GM21390 (cell line): ENCODE measurements at regions not wholly inside any gene's neighbourhood (a gene's known extent, or its start where the extent isn't known, plus 50 kb on each side); places are given as distances from the start of the nearest gene placed in this dataset.
"Not testable (repeated sequence)": the region's sequence is repeated elsewhere in the genome, so short reads cannot be mapped to it uniquely, and the experiment has no call there.

Experiments used
- ATAC-seq: cut with Tn5 transposase; IDR thresholded peaks from one replicate; pipeline ENCODE4 v1.9.1; 2021; ENCODE audit not compliant: unreplicated experiment

GRCh38 chr20:22098511-22098910 is 393.0 kb downstream of the PAX1 start:
- no peak for ATAC-seq

- no peak for ATAC-seq
Observed at GRCh38 chr20:22093122-22093521, 387.7 kb downstream of the PAX1 start.

- ATAC-seq = no peak
Observed at GRCh38 chr20:22088882-22089281, 383.4 kb downstream of the PAX1 start.

GRCh38 chr20:22080985-22081384 is 375.5 kb downstream of the PAX1 start:
- ATAC-seq = no peak

GRCh38 chr20:22074635-22075034 is 369.2 kb downstream of the PAX1 start:
- no peak for ATAC-seq

- no peak for ATAC-seq
Observed at GRCh38 chr20:22071841-22072240, 366.4 kb downstream of the PAX1 start.

GRCh38 chr20:22070610-22071058 is 365.2 kb downstream of the PAX1 start:
- no peak for ATAC-seq

- ATAC-seq = no peak
Observed at GRCh38 chr20:22063753-22064152, 358.3 kb downstream of the PAX1 start.

- ATAC-seq = no peak
Observed at GRCh38 chr20:22062874-22063273, 357.4 kb downstream of the PAX1 start.

GRCh38 chr20:22060610-22061009 is 355.1 kb downstream of the PAX1 start:
- no peak for ATAC-seq

GRCh38 chr20:22058746-22059145 is 353.3 kb downstream of the PAX1 start:
- ATAC-seq = no peak

GRCh38 chr20:22055981-22056380 is 350.5 kb downstream of the PAX1 start:
- ATAC-seq = no peak

- ATAC-seq = no peak
Observed at GRCh38 chr20:22052025-22052650, 346.7 kb downstream of the PAX1 start.

- not testable (repeated sequence) for ATAC-seq
Observed at GRCh38 chr20:22045956-22046507, 340.6 kb downstream of the PAX1 start.

- no peak for ATAC-seq
Observed at GRCh38 chr20:22027423-22027822, 322.0 kb downstream of the PAX1 start.

- ATAC-seq = no peak
Observed at GRCh38 chr20:22020201-22020600, 314.7 kb downstream of the PAX1 start.

- no peak for ATAC-seq
Observed at GRCh38 chr20:22008456-22008855, 303.0 kb downstream of the PAX1 start.

GRCh38 chr20:22006306-22006705 is 300.8 kb downstream of the PAX1 start:
- ATAC-seq = no peak

GRCh38 chr20:22005535-22005934 is 300.1 kb downstream of the PAX1 start:
- no peak for ATAC-seq

GRCh38 chr20:22004946-22005345 is 299.5 kb downstream of the PAX1 start:
- no peak for ATAC-seq

- ATAC-seq = no peak
Observed at GRCh38 chr20:22003680-22004079, 298.2 kb downstream of the PAX1 start.

GRCh38 chr20:22001886-22002285 is 296.4 kb downstream of the PAX1 start:
- ATAC-seq = no peak

- no peak for ATAC-seq
Observed at GRCh38 chr20:21995461-21995860, 290.0 kb downstream of the PAX1 start.
